ENCODE measurements at regions not wholly inside any gene's neighbourhood (a gene's known extent, or its start where the extent isn't known, plus 50 kb on each side); places are given as distances from the start of the nearest gene placed in this dataset.
"Not testable (repeated sequence)": the region's sequence is repeated elsewhere in the genome, so short reads cannot be mapped to it uniquely, and the experiment has no call there.

DNA sequence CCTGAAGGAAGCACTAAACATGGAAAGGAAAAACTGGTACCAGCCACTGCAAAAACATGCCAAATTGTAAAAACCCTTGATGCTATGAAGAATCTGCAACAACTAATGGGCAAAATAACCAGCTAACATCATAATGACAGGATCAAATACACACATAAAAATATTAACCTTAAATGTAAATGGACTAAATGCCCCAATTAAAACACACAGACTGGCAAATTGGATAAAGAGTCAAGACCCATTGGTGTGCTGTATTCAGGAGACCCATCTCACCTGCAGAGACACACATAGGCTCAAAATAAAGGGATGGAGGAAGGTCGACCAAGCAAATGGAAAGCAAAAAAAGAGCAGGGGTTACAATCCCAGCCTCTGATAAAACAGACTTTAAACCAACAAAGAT lies 87.7 kb upstream of the DNAJC1 start:
- ATAC-seq; intact Hi-C loops (cut with micrococcal nuclease); DNase-seq: not testable (repeated sequence)

DNA sequence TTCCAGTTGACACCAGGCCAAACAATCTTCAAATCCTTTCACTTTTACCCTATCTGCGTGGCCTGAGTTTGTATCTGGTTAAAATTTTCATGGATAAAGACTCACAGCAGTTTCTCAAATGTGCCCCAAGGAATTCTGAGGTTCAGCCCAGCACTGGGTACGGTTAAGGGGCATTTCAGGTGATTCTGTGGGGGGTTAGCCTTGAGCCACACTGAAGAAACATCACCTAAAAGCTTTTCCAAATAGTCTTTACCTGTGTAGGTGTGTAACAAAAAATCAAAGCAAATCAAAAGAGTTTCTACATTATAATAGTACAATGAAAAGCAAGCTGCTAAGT lies 83.8 kb upstream of the DNAJC1 start:
- no peak for ATAC-seq
- DNase-seq = no peak
- intact Hi-C loops (cut with micrococcal nuclease) = no loop called here

DNA sequence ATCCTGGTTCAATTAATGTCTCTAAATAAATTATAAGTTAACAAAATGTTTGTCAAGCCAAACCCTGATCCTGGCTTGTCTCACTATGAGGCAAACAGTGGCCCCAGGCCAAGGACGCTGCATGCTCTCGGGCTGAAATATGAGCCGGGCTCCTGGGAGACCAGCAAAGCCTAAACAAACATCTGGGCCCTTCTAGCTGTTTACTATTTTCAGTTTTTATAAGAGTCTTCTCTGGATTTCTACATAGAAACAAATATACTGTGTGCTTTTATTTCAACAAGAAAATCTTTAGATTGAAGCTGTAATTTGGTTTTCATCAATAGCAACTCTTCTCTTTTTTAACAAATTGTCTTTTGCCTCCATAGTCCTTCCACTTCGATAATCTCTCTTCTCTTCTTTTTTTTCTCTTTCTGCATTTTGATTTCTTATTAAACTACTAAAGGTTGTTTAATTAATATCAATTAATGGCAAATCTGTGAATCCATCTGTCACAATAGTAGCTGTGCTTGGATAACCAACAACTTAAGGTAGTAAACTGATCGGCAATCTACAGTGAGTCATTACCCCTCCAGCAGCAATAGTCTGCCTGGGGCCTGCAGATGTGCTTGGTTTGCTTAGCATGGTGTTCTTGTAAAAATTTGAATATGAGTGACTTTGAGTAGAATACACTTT lies 83.3 kb upstream of the DNAJC1 start:
- intact Hi-C loops (cut with micrococcal nuclease) = no loop called here
- DNase-seq = peak; percentile 94
- ATAC-seq = peak; percentile 100

DNA sequence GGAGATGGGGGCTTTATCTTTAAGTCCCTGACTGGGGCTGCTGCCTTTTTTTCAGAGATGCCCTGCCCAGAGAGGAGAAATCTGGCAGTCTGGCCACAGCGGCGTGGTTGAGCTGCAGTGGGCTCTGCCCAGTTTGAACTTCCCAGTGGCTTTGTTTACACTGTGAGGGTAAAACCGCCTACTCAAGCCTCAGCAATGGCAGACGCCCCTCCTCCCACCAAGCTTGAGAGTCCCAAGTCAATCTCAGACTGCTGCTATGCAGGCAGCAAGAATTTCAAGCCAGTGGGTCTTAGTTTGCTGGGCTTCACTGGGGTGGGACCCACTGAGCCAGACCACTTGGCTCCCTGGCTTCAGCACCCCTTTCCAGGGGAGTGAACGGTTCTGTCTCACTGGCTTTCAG lies 76.4 kb upstream of the DNAJC1 start:
- intact Hi-C loops (cut with micrococcal nuclease); ATAC-seq; DNase-seq: not testable (repeated sequence)

- ATAC-seq = no peak
- no peak for DNase-seq
- intact Hi-C loops (cut with micrococcal nuclease) = no loop called here
These were observed 67.8 kb upstream of the DNAJC1 start for GRCh38 chr10:22071332-22071731.

DNA sequence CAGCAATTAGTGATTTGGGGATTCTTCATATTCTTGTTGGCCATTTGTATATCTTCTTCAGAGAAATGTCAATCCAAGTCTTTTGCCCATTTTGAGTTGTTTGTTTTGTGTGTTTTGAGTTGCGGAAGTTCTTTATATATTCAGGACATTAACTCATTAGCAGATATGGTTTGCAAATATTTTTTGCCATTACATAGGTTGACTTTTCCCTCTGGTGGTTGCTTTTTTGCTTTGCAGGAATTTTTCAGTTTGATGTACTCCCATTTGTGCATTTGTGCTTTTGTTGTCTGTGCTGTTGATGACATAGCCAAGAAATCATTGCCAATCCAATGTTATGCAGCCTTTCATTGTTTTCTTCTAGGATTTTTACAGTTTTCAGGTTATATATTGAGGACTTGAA lies 63.6 kb upstream of the DNAJC1 start:
- no peak for ATAC-seq
- DNase-seq = no peak
- intact Hi-C loops (cut with micrococcal nuclease) = no loop called here

DNA sequence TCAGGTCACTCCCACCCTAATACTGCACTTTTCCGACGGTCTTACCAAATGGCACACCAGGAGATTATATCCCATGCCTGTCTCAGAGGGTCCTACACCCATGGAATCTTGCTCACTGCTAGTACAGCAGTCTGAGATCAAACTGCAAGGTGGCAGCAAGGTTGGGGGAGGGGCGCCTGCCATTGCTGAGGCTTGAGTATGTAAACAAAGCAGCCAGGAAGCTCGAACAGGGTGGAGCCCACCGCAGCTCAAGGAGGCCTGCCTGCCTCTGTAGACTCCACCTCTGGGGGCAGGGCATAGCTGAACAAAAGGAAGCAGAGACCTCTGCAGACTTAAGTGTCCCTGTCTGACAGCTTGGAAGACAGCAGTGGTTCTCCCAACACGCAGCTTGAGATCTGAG lies 57.5 kb upstream of the DNAJC1 start:
- DNase-seq; ATAC-seq; intact Hi-C loops (cut with micrococcal nuclease): not testable (repeated sequence)

DNA sequence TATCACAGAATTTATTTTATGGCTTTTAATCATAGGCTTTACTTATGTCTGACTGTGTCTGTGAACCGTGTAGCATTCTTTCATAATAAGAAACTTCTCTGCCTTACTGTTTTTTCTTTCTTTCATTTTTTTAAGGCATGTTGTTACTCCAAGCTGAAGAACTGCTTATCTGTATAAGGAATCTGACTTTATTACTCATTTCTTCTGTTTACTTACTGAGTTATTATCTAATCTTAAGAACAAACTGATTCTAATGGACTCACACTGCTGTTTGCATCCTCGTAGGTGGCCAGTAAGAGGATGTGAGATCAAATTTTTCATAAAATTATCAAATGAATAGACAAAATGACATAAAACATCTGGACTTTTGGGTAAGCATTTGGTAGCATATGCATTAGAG lies 54.7 kb upstream of the DNAJC1 start:
- intact Hi-C loops (cut with micrococcal nuclease) = no loop called here
- ATAC-seq = no peak

GRCh38 chr10:22054961-22055360 lies 51.4 kb upstream of the DNAJC1 start:
- intact Hi-C loops (cut with micrococcal nuclease) = no loop called here
- DNase-seq (no peak), ATAC-seq (no peak)

More for the DNA sequence above, 54.7 kb upstream of the DNAJC1 start:
- no peak for DNase-seq
